ENCODE measurements at regions not wholly inside any gene's neighbourhood (a gene's known extent, or its start where the extent isn't known, plus 50 kb on each side); places are given as distances from the start of the nearest gene placed in this dataset.

DNA sequence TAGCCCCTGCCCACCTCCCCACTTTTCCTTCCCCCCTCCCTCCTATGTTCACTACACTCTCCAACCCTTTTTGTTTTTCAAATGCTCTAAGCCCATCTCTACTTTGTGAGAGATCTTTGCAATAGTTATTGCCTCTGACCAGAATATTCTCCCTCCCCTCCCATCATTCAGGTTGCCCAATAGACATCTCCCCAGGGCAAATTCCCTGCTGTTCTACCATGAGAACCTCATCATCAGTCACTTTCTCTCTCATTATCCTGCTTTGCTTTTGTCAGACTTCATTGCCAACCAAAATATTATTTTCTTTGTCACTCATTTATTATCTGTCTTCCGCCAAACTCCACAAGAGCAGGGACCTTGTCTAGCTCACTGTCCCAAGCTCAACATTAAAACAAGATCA lies 268.2 kb upstream of the PPARGC1A start:
- TF ChIP-seq, protein P1, sequence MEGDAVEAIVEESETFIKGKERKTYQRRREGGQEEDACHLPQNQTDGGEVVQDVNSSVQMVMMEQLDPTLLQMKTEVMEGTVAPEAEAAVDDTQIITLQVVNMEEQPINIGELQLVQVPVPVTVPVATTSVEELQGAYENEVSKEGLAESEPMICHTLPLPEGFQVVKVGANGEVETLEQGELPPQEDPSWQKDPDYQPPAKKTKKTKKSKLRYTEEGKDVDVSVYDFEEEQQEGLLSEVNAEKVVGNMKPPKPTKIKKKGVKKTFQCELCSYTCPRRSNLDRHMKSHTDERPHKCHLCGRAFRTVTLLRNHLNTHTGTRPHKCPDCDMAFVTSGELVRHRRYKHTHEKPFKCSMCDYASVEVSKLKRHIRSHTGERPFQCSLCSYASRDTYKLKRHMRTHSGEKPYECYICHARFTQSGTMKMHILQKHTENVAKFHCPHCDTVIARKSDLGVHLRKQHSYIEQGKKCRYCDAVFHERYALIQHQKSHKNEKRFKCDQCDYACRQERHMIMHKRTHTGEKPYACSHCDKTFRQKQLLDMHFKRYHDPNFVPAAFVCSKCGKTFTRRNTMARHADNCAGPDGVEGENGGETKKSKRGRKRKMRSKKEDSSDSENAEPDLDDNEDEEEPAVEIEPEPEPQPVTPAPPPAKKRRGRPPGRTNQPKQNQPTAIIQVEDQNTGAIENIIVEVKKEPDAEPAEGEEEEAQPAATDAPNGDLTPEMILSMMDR (IDR thresholded peaks at IDR 0.05), result no peak
- H3K27ac ChIP-seq, result no peak overlapping the region
- H3K27me3 ChIP-seq, result no peaks in the 10 kb centered on the region
- H3K4me1 ChIP-seq, result peaks cover 0 to 14% (median 0%) of the 10 kb centered on the region in 9 donors
- H3K9me3 ChIP-seq, result no peaks in the 10 kb centered on the region
- no peak for DNase-seq
- H3K4me3 ChIP-seq, result no peak overlapping the region
- intact Hi-C loops (cut with DNase I), result no loop called here
- H3K36me3 ChIP-seq, result no peaks in the 10 kb centered on the region
- ATAC-seq, result no peak
- 60 to 69% methylated on average over 1 of the region's 1 CpG for WGBS, 2 donors

DNA sequence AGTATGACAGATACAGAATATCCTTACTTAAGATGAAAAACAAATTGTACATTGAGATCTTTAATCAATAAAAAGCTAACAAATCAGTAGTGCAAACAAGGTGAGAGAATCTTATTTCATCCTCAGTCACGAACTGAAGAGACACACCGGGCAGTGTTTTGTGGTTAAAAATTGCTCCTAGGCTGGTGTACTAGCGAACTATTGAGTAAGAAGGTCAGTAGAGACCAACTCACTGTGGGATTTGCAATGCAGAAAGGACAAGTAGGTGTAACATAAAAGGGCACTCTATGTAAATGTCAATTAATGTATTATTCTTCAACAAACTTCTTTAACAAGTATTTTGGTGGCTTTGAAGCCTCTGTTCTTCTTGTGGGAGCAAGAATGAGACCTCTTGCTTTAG lies 260.2 kb upstream of the PPARGC1A start:
- no peaks in the 10 kb centered on the region for H3K36me3 ChIP-seq
- H3K9me3 ChIP-seq, result no peaks in the 10 kb centered on the region
- no peak overlapping the region for H3K4me3 ChIP-seq
- no peak overlapping the region for H3K27ac ChIP-seq
- intact Hi-C loops (cut with DNase I), result no loop called here
- no peaks in the 10 kb centered on the region for H3K27me3 ChIP-seq
- ATAC-seq (no peak), DNase-seq (no peak)
- no peaks in the 10 kb centered on the region for H3K4me1 ChIP-seq
- WGBS, 2 donors, result 85% methylated on average over 3 of the region's 3 CpGs
- TF ChIP-seq, protein P1 (IDR thresholded peaks at IDR 0.05), result no peak

GRCh38 chr4:24146127-24146526 lies 256.3 kb upstream of the PPARGC1A start:
- intact Hi-C loops (cut with DNase I), result no loop called here
- H3K27me3 ChIP-seq, result no peaks in the 10 kb centered on the region
- no peaks in the 10 kb centered on the region for H3K9me3 ChIP-seq
- TF ChIP-seq, protein P1 (IDR thresholded peaks at IDR 0.05), result no peak
- H3K4me1 ChIP-seq, result peaks cover 0 to 5% (median 0%) of the 10 kb centered on the region in 9 donors
- WGBS, 2 donors, result 91 to 94% methylated on average over 2 of the region's 2 CpGs
- DNase-seq, result no peak
- no peak overlapping the region for H3K27ac ChIP-seq
- no peaks in the 10 kb centered on the region for H3K36me3 ChIP-seq
- no peak overlapping the region for H3K4me3 ChIP-seq
- no peak for ATAC-seq

GRCh38 chr4:24145591-24145990 lies 255.7 kb upstream of the PPARGC1A start:
- no peak for DNase-seq
- intact Hi-C loops (cut with DNase I), result no loop called here
- Histone ChIP-seq H3K4me3 (no peak overlapping the region), H3K4me1 (peaks cover 0 to 10% (median 0%) of the 10 kb centered on the region in 9 donors), H3K36me3 (no peaks in the 10 kb centered on the region), H3K9me3 (no peaks in the 10 kb centered on the region), H3K27ac (no peak overlapping the region), H3K27me3 (no peaks in the 10 kb centered on the region)
- TF ChIP-seq, protein P1 (IDR thresholded peaks at IDR 0.05), result no peak
- WGBS, 2 donors, result 77 to 80% methylated on average over 6 of the region's 6 CpGs
- no peak for ATAC-seq
